Mesendoderm (in vitro differentiated cells): ENCODE measurements at regions not wholly inside any gene's neighbourhood (a gene's known extent, or its start where the extent isn't known, plus 50 kb on each side); places are given as distances from the start of the nearest gene placed in this dataset.

ENCODE experiments used
- DNase-seq: peaks from one replicate; pipeline ENCODE4 v3.0.0; 2013
- H2AK5ac ChIP-seq: 2 replicates; pipeline ENCODE4 v1.6.1; 2013; ENCODE audit warnings: low read length, inconsistent platforms
- H2BK120ac ChIP-seq: 2 replicates; pipeline ENCODE4 v1.6.1; 2013; ENCODE audit warnings: low read depth, mild to moderate bottlenecking, low read length, moderate library complexity, mixed read lengths
- H2BK15ac ChIP-seq: replicated peaks from 2 replicates; pipeline ENCODE4 v1.6.1; 2013; ENCODE audit warnings: low read depth, mild to moderate bottlenecking, moderate library complexity
- H2BK5ac ChIP-seq: 2 replicates; pipeline ENCODE4 v1.6.1; 2013; ENCODE audit warnings: low read length, inconsistent platforms
- H3K18ac ChIP-seq: 2 replicates; pipeline ENCODE4 v1.6.1; 2013; ENCODE audit warnings: mild to moderate bottlenecking, low read length, mixed read lengths
- H3K23ac ChIP-seq: one replicate; pipeline ENCODE4 v1.6.1; 2013; ENCODE audit warnings: low read length
- H3K27ac ChIP-seq: 2 replicates; pipeline ENCODE4 v1.5.1; 2013; ENCODE audit warnings: low read depth, mild to moderate bottlenecking, inconsistent platforms, low read length, moderate library complexity
- H3K27me3 ChIP-seq: 2 replicates; pipeline ENCODE4 v1.6.1; 2013; ENCODE audit warnings: low read length, control low read depth, mild to moderate bottlenecking, inconsistent platforms; ENCODE audit not compliant: insufficient read depth, poor library complexity
- H3K36me3 ChIP-seq: 2 replicates; pipeline ENCODE4 v1.6.1; 2013; ENCODE audit warnings: low read length, inconsistent platforms; ENCODE audit not compliant: control insufficient read depth, insufficient read depth
- H3K4ac ChIP-seq: one replicate; pipeline ENCODE4 v1.6.1; 2013; ENCODE audit warnings: low read depth, mild to moderate bottlenecking, low read length, moderate library complexity
- H3K4me1 ChIP-seq: 2 replicates; pipeline ENCODE4 v1.6.1; 2013; ENCODE audit warnings: low read depth, low read length, inconsistent platforms; ENCODE audit not compliant: control insufficient read depth
- H3K4me2 ChIP-seq: 2 replicates; pipeline ENCODE4 v1.6.1; 2013; ENCODE audit warnings: low read length
- H3K4me3 ChIP-seq: 2 replicates; pipeline ENCODE4 v1.5.1; 2013; ENCODE audit warnings: mild to moderate bottlenecking, low read length
- H3K56ac ChIP-seq: one replicate; pipeline ENCODE4 v1.6.1; 2013; ENCODE audit warnings: low read length
- H3K79me1 ChIP-seq: 2 replicates; pipeline ENCODE4 v1.6.1; 2013; ENCODE audit warnings: low read length, inconsistent platforms
- H3K79me2 ChIP-seq: 2 replicates; pipeline ENCODE4 v1.6.1; 2013; ENCODE audit warnings: mild to moderate bottlenecking, low read length; ENCODE audit not compliant: control insufficient read depth, insufficient read depth
- H3K9ac ChIP-seq: 2 replicates; pipeline ENCODE4 v1.6.1; 2013; ENCODE audit warnings: low read length, inconsistent platforms
- H4K5ac ChIP-seq: one replicate; pipeline ENCODE4 v1.6.1; 2013; ENCODE audit warnings: low read length
- H4K8ac ChIP-seq: one replicate; pipeline ENCODE4 v1.6.1; 2013; ENCODE audit warnings: low read depth, mild to moderate bottlenecking, control low read depth, low read length, moderate library complexity
- WGBS: extraction: QIAGEN DNeasy Blood & Tissue Kit; methylation state at CpG from one replicate; pipeline ENCODE4 v1.1.7; 2013; ENCODE audit warnings: low lambda C conversion rate, missing lambda C conversion rate; ENCODE audit not compliant: insufficient coverage; ENCODE audit errors: extremely low coverage; 5-methylcytosine and 5-hydroxymethylcytosine counted together

- Histone ChIP-seq H2BK120ac (peak overlapping the region; percentile 61), H3K4me2 (no peak overlapping the region), H3K4ac (no peak overlapping the region), H3K4me1 (peaks cover 20% of the 10 kb centered on the region), H4K8ac (no peak overlapping the region), H2BK5ac (no peak overlapping the region), H3K27ac (no peak overlapping the region), H2AK5ac (no peak overlapping the region), H3K36me3 (no peaks in the 10 kb centered on the region), H2BK15ac (peak overlapping the region; percentile 2), H3K27me3 (no peaks in the 10 kb centered on the region), H4K5ac (no peak overlapping the region), H3K18ac (peak overlapping the region; percentile 80), H3K4me3 (no peak overlapping the region), H3K79me2 (no peaks in the 10 kb centered on the region), H3K9ac (no peak overlapping the region), H3K79me1 (no peaks in the 10 kb centered on the region), H3K56ac (no peak overlapping the region), H3K23ac (no peak overlapping the region)
- no CpG with 5 or more reads among the region's 11 CpGs for WGBS
- no peak for DNase-seq
Measured at GRCh38 chr20:51961964-51962761, 159.8 kb upstream of the SALL4 start.

GRCh38 chr20:51960047-51960675 is 157.8 kb upstream of the SALL4 start:
- WGBS, result no CpG with 5 or more reads among the region's 12 CpGs
- Histone ChIP-seq H3K79me2 (no peaks in the 10 kb centered on the region), H3K4ac (peak overlapping the region; percentile 70), H3K79me1 (no peaks in the 10 kb centered on the region), H2BK15ac (peak overlapping the region; percentile 74), H2BK5ac (peak overlapping the region; percentile 22), H3K56ac (peak overlapping the region; percentile 57), H4K8ac (peak overlapping the region; percentile 28), H3K27ac (no peak overlapping the region), H2AK5ac (no peak overlapping the region), H3K23ac (no peak overlapping the region), H3K27me3 (no peaks in the 10 kb centered on the region), H2BK120ac (peak overlapping the region; percentile 95), H3K9ac (no peak overlapping the region), H3K4me3 (no peak overlapping the region), H3K18ac (peak overlapping the region; percentile 68), H3K4me1 (peaks cover 20% of the 10 kb centered on the region), H3K36me3 (no peaks in the 10 kb centered on the region), H4K5ac (no peak overlapping the region), H3K4me2 (no peak overlapping the region)
- DNase-seq, result no peak

- H4K8ac ChIP-seq, result no peak overlapping the region
- no peaks in the 10 kb centered on the region for H3K79me2 ChIP-seq
- H3K27ac ChIP-seq, result no peak overlapping the region
- H3K79me1 ChIP-seq, result no peaks in the 10 kb centered on the region
- no peak overlapping the region for H3K9ac ChIP-seq
- H3K4me2 ChIP-seq, result no peak overlapping the region
- peak overlapping the region; percentile 61 for H2BK120ac ChIP-seq
- H3K4ac ChIP-seq, result no peak overlapping the region
- H3K23ac ChIP-seq, result no peak overlapping the region
- H2BK5ac ChIP-seq, result no peak overlapping the region
- no peak overlapping the region for H3K4me3 ChIP-seq
- DNase-seq, result peak; percentile 43
- no peak overlapping the region for H2BK15ac ChIP-seq
- H3K18ac ChIP-seq, result peak overlapping the region; percentile 39
- peak overlapping the region; percentile 31 for H3K56ac ChIP-seq
- no peak overlapping the region for H4K5ac ChIP-seq
- peaks cover 20% of the 10 kb centered on the region for H3K4me1 ChIP-seq
- H3K27me3 ChIP-seq, result no peaks in the 10 kb centered on the region
- H3K36me3 ChIP-seq, result no peaks in the 10 kb centered on the region
- WGBS, result no CpG with 5 or more reads among the region's 3 CpGs
- H2AK5ac ChIP-seq, result no peak overlapping the region
Measured at GRCh38 chr20:51959066-51959542, 156.8 kb upstream of the SALL4 start.

GRCh38 chr20:51958099-51959065 is 156.1 kb upstream of the SALL4 start:
- Histone ChIP-seq H2BK15ac (no peak overlapping the region), H2AK5ac (no peak overlapping the region), H3K4me1 (peaks cover 20% of the 10 kb centered on the region), H4K8ac (no peak overlapping the region), H3K4me3 (no peak overlapping the region), H3K23ac (no peak overlapping the region), H2BK120ac (peak overlapping the region; percentile 61), H3K79me2 (no peaks in the 10 kb centered on the region), H3K56ac (peak overlapping the region; percentile 31), H3K9ac (no peak overlapping the region), H3K18ac (peak overlapping the region; percentile 39), H2BK5ac (no peak overlapping the region), H3K4me2 (no peak overlapping the region), H3K27ac (no peak overlapping the region), H4K5ac (no peak overlapping the region), H3K36me3 (no peaks in the 10 kb centered on the region), H3K79me1 (no peaks in the 10 kb centered on the region), H3K27me3 (no peaks in the 10 kb centered on the region), H3K4ac (no peak overlapping the region)
- no CpG with 5 or more reads among the region's 11 CpGs for WGBS
- DNase-seq, result no peak

GRCh38 chr20:51955756-51956155 is 153.4 kb upstream of the SALL4 start:
- H3K27me3 ChIP-seq, result no peaks in the 10 kb centered on the region
- WGBS, result no CpG with 5 or more reads among the region's 3 CpGs
- H2BK120ac ChIP-seq, result no peak overlapping the region
- H4K8ac ChIP-seq, result no peak overlapping the region
- H2BK5ac ChIP-seq, result no peak overlapping the region
- no peak overlapping the region for H3K18ac ChIP-seq
- H3K56ac ChIP-seq, result no peak overlapping the region
- H2BK15ac ChIP-seq, result no peak overlapping the region
- no peak overlapping the region for H2AK5ac ChIP-seq
- no peak for DNase-seq
- H3K4me3 ChIP-seq, result no peak overlapping the region
- peaks cover 12% of the 10 kb centered on the region for H3K4me1 ChIP-seq
- no peaks in the 10 kb centered on the region for H3K79me1 ChIP-seq
- no peak overlapping the region for H3K4me2 ChIP-seq
- no peaks in the 10 kb centered on the region for H3K79me2 ChIP-seq
- H3K4ac ChIP-seq, result no peak overlapping the region
- no peak overlapping the region for H3K27ac ChIP-seq
- no peak overlapping the region for H4K5ac ChIP-seq
- no peaks in the 10 kb centered on the region for H3K36me3 ChIP-seq
- no peak overlapping the region for H3K9ac ChIP-seq
- no peak overlapping the region for H3K23ac ChIP-seq
